GM10847 (cell line): ENCODE measurements at regions not wholly inside any gene's neighbourhood (a gene's known extent, or its start where the extent isn't known, plus 50 kb on each side); places are given as distances from the start of the nearest gene placed in this dataset.

Experiments
- POLR2A ChIP-seq: IDR thresholded peaks from 2 replicates; pipeline ENCODE4 v1.6.1; 2011; ENCODE audit not compliant: insufficient read length; ENCODE audit errors: extremely low read depth

- TF ChIP-seq POLR2A, result no peak
These were observed 73.3 kb upstream of the HMHB1 start for GRCh38 chr5:143738417-143739401.

GRCh38 chr5:143737062-143737461 is 74.9 kb upstream of the HMHB1 start:
- TF ChIP-seq POLR2A, result no peak

- no peak for TF ChIP-seq POLR2A
These were observed 77.5 kb upstream of the HMHB1 start for GRCh38 chr5:143734456-143734780.

GRCh38 chr5:143733665-143734455 is 78.1 kb upstream of the HMHB1 start:
- TF ChIP-seq POLR2A, result no peak

- no peak for TF ChIP-seq POLR2A
These were observed 79.6 kb upstream of the HMHB1 start for GRCh38 chr5:143732402-143732801.

GRCh38 chr5:143730112-143730801 is 81.7 kb upstream of the HMHB1 start:
- no peak for TF ChIP-seq POLR2A

- TF ChIP-seq POLR2A, result no peak
These were observed 82.5 kb upstream of the HMHB1 start for GRCh38 chr5:143729334-143729946.

- TF ChIP-seq POLR2A, result no peak
These were observed 88.8 kb upstream of the HMHB1 start for GRCh38 chr5:143723159-143723558.

- TF ChIP-seq POLR2A, result no peak
These were observed 90.0 kb upstream of the HMHB1 start for GRCh38 chr5:143721925-143722324.

- TF ChIP-seq POLR2A, result no peak
These were observed 91.3 kb upstream of the HMHB1 start for GRCh38 chr5:143720689-143721088.

- no peak for TF ChIP-seq POLR2A
These were observed 94.6 kb upstream of the HMHB1 start for GRCh38 chr5:143717400-143717799.

GRCh38 chr5:143716881-143717280 is 95.1 kb upstream of the HMHB1 start:
- TF ChIP-seq POLR2A, result no peak

GRCh38 chr5:143715616-143716015 is 96.3 kb upstream of the HMHB1 start:
- TF ChIP-seq POLR2A, result no peak

- TF ChIP-seq POLR2A, result no peak
These were observed 97.3 kb upstream of the HMHB1 start for GRCh38 chr5:143714629-143715028.
